Right ventricle myocardium superior (tissue), 1 donor: ENCODE measurements at regions not wholly inside any gene's neighbourhood (a gene's known extent, or its start where the extent isn't known, plus 50 kb on each side); places are given as distances from the start of the nearest gene placed in this dataset.
"Not testable (repeated sequence)": the region's sequence is repeated elsewhere in the genome, so short reads cannot be mapped to it uniquely, and the experiment has no call there.

Source experiments
- ATAC-seq: fragments of 200-7000 bp; cut with Tn5 transposase; one replicate; pipeline ENCODE4 v1.9.1; 2020; ENCODE audit warnings: mild to moderate bottlenecking; ENCODE audit not compliant: poor library complexity
- DNase-seq: peaks from one replicate; pipeline ENCODE4 v3.0.0-alpha.2; 2020
- intact Hi-C: fragments of 100-400 bp; cut with DNase I; formaldehyde crosslinking; loops from one replicate; pipeline ENCODE4 v1.11.2; 2022
- donor health status: DM: no; HTN: yes; CAD: no; lungs with severe emphysema.

GRCh38 chr11:122205036-122205435, 89.0 kb upstream of the BLID start:
- ATAC-seq (no peak), DNase-seq (no peak)
- intact Hi-C loops = no loop called here

DNA sequence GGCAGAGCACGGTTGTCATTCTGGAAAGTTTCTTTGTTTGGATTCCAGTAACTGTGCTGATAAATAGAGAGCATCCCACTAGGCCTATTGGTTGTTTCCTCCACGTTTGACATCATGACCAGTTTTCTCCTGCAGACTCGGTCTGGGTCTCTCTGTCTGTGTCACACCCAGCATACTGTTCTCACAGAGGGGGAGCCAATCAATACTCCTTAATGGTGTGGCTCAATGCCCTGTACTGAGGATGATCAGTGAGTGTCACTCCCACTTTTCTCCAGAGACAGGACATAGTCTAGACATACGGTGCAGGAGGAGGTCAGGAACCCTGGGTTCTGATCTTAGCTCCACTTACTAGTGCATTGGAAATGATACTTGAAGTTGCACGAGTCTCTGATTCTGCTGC, 88.2 kb upstream of the BLID start:
- no peak for DNase-seq
- intact Hi-C loops = loop anchor here (5.0 kb wide), 3 partner anchors 92 to 547 kb away; no protein-coding TSS in a partner anchor
- ATAC-seq = no peak

DNA sequence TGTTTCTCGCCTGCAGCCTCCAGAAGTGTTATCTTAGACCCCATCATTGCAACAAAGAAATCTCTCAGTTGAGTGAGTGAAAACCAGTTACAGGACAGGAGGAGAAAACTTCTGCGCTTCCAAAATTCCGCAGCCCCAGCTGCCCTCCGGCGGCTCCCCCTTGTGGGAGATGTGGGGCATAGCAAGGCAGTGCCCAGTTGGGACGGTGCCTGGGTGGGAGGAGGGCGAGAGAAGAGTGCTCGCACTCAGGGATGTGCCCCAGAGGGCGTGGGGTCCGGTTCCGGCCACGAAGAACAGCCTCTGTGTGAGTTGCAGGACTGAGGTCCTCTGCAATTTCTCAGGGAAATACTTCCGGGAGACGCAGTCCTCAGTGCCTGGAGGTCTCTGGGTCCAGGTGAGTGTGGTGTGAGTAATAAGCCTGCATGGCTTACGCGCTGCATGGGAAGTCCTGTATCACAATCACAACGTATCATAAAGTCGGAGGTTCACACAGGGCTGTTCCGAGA, 87.0 kb upstream of the BLID start:
- intact Hi-C loops = loop anchor here (5.0 kb wide), 3 partner anchors 91 to 546 kb away; no protein-coding TSS in a partner anchor
- DNase-seq (peak; percentile 80), ATAC-seq (peak; percentile 91)

- intact Hi-C loops = loop anchor here (5.0 kb wide), 3 partner anchors 90 to 545 kb away; no protein-coding TSS in a partner anchor
- ATAC-seq (peak; percentile 32), DNase-seq (no peak)
These were observed 86.3 kb upstream of the BLID start for GRCh38 chr11:122202161-122202950.

DNA sequence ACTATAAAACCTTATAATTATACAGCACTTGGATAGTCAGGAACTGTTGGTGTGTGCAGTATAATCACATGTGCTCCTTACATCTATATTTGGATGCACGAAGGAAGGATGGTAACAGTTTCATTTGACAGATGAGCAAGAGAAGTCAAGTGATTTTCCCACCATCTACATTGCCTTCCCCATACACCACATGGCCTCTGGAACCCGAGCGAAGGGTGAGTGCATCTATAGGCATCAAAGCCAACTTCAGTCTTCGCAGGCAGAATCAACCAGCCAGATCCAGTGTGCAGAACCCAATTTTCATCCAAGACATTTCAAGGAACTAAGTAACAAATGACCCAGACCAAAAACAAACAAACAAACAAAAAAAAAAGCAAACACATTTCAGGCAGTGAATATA, 85.1 kb upstream of the BLID start:
- ATAC-seq (no peak), DNase-seq (no peak)
- intact Hi-C loops = loop anchor here (5.0 kb wide), 3 partner anchors 89 to 544 kb away; no protein-coding TSS in a partner anchor

DNA sequence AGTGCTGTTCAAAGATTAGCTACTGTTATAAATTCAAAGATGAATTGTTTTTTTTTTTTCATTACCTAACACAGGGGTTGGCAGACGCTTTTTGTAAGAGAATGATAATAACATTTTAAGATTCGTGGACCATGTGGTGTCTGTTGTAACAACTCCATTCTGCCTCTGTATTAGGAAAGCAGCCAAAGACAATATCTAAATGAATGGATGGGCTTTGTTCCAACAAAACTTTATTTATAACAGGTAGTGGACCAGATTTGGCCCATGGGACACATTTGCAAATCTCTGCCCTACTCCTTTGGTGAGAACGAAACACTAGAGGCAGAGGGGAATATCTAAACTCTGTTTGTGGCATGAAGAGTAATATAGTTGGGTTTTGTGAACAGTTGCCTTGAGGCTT, 83.6 kb upstream of the BLID start:
- ATAC-seq (no peak), DNase-seq (no peak)
- intact Hi-C loops = loop anchor here (5.0 kb wide), 3 partner anchors 87 to 542 kb away; no protein-coding TSS in a partner anchor

GRCh38 chr11:122198291-122198983, 82.4 kb upstream of the BLID start:
- DNase-seq (no peak), ATAC-seq (no peak)
- intact Hi-C loops = no loop called here

- DNase-seq = no peak
- no peak for ATAC-seq
- intact Hi-C loops = no loop called here
These were observed 81.3 kb upstream of the BLID start for GRCh38 chr11:122197066-122197987.

- DNase-seq (no peak), ATAC-seq (no peak)
- intact Hi-C loops = no loop called here
These were observed 79.8 kb upstream of the BLID start for GRCh38 chr11:122195790-122196189.

DNA sequence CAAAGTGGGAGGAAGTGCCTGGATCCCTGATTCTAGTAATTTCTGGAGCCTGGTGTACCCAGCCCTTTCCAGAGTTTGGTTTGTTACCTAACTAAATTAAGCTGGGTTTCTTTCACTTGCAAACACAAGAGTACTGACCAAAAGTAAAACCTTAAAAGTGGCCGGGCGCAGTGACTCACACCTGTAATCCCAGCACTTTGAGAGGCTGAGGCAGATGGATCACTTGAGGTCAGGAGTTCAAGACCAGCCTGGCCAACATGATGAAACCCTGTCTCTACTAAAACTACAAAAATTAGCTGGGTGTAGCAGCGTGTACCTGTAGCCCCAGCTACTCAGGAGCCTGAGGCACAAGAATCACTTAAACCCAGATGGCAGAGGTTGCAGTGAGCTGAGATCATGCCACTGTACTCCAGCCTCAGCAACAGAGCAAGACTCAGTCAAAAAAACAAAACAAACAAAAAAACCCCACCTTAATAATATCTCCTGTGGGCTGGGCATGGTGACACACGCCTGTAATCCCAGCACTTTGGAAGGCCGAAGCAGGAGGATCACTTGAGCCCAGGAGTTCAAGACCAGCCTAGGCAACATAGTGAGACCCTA, 78.0 kb upstream of the BLID start:
- DNase-seq, ATAC-seq, intact Hi-C loops: not testable (repeated sequence)

DNA sequence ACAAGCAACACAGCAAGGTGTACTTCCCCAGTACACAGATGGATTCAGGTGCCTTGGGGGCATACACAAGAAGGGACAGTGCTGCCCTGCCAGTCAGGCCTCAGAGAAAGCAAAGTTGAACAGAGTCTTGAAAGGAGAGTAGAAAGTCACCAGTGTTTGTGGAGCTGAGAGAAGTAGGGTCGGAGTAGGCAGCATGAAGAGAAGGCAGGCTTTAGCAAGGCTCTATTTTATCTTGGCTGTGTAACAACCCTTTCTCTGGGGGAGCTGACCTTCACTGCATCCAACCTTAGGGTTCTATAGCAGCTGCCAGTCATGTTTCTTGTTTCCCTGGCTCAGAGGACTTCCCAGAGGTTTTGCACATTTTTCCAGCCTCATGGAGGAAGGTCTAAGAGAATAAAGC, 77.4 kb upstream of the BLID start:
- DNase-seq (no peak), ATAC-seq (no peak)
- intact Hi-C loops = no loop called here

DNA sequence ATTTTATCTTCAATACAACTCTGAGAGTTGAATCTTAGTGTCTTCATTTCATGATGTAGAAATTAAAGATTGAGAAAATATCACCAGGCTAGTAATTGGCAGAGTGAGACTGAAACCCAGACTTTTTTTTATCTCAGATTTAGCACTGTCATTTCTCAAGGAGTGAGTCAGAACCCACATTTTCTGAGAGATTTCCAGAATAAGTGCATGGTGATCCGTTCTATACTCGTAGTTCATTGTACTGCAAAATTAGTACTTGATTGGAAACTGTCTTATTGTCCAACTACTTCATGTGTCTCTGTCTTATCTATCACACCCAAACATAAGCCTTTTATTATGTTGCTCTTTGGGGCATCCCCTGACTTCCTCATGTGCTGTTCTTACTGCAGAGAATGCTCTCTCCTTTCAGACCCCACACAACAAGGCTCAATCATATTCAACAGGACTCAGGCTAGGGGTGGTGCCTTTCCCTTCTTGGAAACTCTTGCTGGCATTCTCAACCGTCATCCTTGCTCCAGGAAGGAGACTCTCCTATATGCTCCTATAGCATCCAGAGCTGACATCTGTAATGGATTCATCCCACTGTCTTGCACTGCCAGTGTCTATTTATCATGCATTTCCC, 76.7 kb upstream of the BLID start:
- DNase-seq = no peak
- ATAC-seq = no peak
- intact Hi-C loops = no loop called here

- ATAC-seq (no peak), DNase-seq (no peak)
- intact Hi-C loops = no loop called here
These were observed 74.8 kb upstream of the BLID start for GRCh38 chr11:122190768-122191167.

- intact Hi-C loops = no loop called here
- DNase-seq (no peak), ATAC-seq (peak; percentile 73)
These were observed 73.2 kb upstream of the BLID start for GRCh38 chr11:122189229-122189628.

DNA sequence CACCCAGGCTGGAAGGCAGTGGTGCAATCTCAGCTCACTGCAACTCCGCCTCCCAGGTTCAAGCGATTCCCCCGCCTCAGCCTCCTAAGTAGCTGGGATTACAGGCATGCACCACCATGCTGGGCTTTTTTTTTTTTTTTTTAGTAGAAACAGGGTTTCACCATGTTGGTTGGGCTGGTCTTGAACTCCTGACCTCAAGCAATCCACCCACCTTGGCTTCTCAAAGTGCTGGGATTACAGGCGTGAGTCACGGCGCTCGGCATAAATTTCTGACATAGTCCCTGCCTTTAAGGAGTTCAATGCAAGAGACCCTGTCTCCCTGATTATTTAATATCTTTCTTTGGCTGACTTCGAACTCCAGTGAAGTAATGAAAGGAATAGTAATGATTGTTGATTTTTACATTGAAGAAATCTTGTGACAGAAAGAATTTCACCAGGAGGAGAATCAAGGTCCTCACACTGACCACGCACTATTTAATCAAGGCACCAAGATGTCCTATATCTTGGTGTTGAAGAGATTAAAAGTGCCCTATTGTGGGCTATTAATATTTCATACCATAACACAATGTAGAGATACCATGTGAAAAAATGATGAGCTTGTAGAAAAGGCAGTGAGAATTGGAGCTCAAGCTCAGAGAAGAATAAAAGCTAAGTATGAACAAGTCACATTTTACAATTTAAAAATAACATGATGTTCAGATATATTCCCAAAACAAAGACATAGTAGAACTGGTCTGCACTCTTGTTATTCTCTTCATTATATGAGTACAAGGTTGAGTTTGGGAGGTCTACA, 71.6 kb upstream of the BLID start:
- DNase-seq (no peak), ATAC-seq (no peak)
- intact Hi-C loops = no loop called here

- intact Hi-C loops = no loop called here
- DNase-seq (no peak), ATAC-seq (peak; percentile 61)
These were observed 70.5 kb upstream of the BLID start for GRCh38 chr11:122186439-122187080.

DNA sequence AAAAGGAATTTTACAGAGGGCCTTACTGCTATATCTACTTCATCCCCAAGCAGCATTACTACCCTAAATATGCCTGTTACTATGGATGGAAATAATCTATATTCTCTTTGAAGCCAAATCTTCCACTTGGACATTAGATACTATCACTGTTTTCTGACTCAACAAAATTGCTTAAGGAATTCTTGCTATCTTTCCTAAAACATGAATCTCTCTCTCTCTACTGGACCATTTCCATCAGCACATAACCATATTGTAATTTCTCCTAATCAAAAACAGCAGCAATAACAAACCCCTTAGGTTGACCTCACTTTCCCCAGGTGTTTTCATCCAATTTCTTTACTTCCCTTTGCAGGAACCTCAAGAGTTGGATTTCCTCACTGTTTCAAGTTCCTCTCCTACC, 67.9 kb upstream of the BLID start:
- DNase-seq (no peak), ATAC-seq (no peak)
- intact Hi-C loops = no loop called here
